HL-60 (cell line): ENCODE measurements at regions not wholly inside any gene's neighbourhood (a gene's known extent, or its start where the extent isn't known, plus 50 kb on each side); places are given as distances from the start of the nearest gene placed in this dataset.

Experiments used
- DNase-seq, 2 experiments: peaks; one replicate each; pipeline ENCODE4 v3.0.0-alpha.2; 2010 to 2020; ENCODE audit warnings: low read depth in 1 of 2, low spot score in 1 of 2
- H3K27ac ChIP-seq: fragments of 250-450 bp; sonication (Bioruptor Pico); replicated peaks from 2 replicates; pipeline ENCODE4 v1.5.1; 2020; ENCODE audit warnings: mild to moderate bottlenecking, moderate library complexity
- H3K27me3 ChIP-seq: fragments of 250-450 bp; sonication (Bioruptor Pico); 2 replicates; pipeline ENCODE4 v1.5.1; 2021; ENCODE audit warnings: mild to moderate bottlenecking, moderate library complexity; ENCODE audit not compliant: insufficient read depth, poor library complexity, severe bottlenecking
- H3K4me3 ChIP-seq: replicated peaks from 2 replicates; pipeline ENCODE4 v1.5.1; 2011; ENCODE audit warnings: mild to moderate bottlenecking, control low read depth, low read length; ENCODE audit not compliant: insufficient read depth
- GABPA ChIP-seq: IDR thresholded peaks from 2 replicates; pipeline ENCODE4 v1.6.1; 2012; ENCODE audit warnings: low read depth
- POLR2AphosphoS5 ChIP-seq: IDR thresholded peaks from 2 replicates; pipeline ENCODE4 v1.6.1; 2012; ENCODE audit warnings: low read depth
- REST ChIP-seq: IDR thresholded peaks from 2 replicates; pipeline ENCODE4 v1.6.1; 2012; ENCODE audit warnings: low read depth; ENCODE audit not compliant: insufficient replicate concordance
- SPI1 ChIP-seq: IDR thresholded peaks from 2 replicates; pipeline ENCODE4 v1.6.1; 2012; ENCODE audit warnings: low read depth, mild to moderate bottlenecking, borderline replicate concordance
- TF ChIP-seq, protein P1 (sequence below): IDR thresholded peaks from one replicate; pipeline ENCODE4 v1.5.1; 2011; ENCODE audit warnings: low read length, control low read depth, inconsistent platforms; ENCODE audit not compliant: insufficient read depth

- no peak overlapping the region for H3K4me3 ChIP-seq
- peaks cover 4% of the 10 kb centered on the region for H3K27me3 ChIP-seq
- no peak for DNase-seq
- no peak for TF ChIP-seq SPI1
- TF ChIP-seq POLR2AphosphoS5, result no peak
- no peak for TF ChIP-seq GABPA
- TF ChIP-seq, protein P1, sequence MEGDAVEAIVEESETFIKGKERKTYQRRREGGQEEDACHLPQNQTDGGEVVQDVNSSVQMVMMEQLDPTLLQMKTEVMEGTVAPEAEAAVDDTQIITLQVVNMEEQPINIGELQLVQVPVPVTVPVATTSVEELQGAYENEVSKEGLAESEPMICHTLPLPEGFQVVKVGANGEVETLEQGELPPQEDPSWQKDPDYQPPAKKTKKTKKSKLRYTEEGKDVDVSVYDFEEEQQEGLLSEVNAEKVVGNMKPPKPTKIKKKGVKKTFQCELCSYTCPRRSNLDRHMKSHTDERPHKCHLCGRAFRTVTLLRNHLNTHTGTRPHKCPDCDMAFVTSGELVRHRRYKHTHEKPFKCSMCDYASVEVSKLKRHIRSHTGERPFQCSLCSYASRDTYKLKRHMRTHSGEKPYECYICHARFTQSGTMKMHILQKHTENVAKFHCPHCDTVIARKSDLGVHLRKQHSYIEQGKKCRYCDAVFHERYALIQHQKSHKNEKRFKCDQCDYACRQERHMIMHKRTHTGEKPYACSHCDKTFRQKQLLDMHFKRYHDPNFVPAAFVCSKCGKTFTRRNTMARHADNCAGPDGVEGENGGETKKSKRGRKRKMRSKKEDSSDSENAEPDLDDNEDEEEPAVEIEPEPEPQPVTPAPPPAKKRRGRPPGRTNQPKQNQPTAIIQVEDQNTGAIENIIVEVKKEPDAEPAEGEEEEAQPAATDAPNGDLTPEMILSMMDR, result no peak
- no peak for TF ChIP-seq REST
- H3K27ac ChIP-seq, result no peak overlapping the region
These were observed 148.2 kb upstream of the WNT4 start for GRCh38 chr1:22291057-22291456.

DNA sequence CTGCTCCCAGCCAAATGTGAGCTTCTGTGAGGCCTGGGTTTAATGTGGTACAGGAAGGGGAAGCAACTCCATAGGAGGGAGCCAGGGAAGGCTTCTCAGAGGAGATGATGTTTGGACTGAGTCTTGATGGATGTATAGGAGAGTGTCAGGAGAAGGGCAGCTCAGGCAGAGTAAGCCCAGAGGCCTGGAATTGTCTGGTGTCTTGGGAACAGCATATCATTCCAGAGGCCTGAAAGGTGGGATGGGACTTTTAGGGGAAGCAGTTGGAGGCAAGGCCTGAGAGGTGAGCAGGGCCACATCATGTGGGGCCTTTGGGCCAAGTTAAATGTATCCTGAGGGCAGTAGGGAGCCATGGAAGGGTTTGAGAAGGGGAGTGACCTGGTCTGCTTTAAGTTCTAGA lies 148.6 kb upstream of the WNT4 start:
- peaks cover 4% of the 10 kb centered on the region for H3K27me3 ChIP-seq
- TF ChIP-seq REST, result no peak
- TF ChIP-seq, protein P1, result no peak
- TF ChIP-seq SPI1, result no peak
- no peak for TF ChIP-seq GABPA
- no peak for TF ChIP-seq POLR2AphosphoS5
- no peak overlapping the region for H3K4me3 ChIP-seq
- H3K27ac ChIP-seq, result no peak overlapping the region
- no peak for DNase-seq

GRCh38 chr1:22292011-22292788 lies 149.3 kb upstream of the WNT4 start:
- Histone ChIP-seq H3K27ac (no peak overlapping the region), H3K4me3 (no peak overlapping the region), H3K27me3 (peaks cover 7% of the 10 kb centered on the region)
- TF ChIP-seq SPI1 (no peak), GABPA (no peak)
- TF ChIP-seq, protein P1, result no peak
- DNase-seq, result no peak

- H3K27me3 ChIP-seq, result peaks cover 12% of the 10 kb centered on the region
- no peak for DNase-seq
- H3K27ac ChIP-seq, result no peak overlapping the region
- H3K4me3 ChIP-seq, result no peak overlapping the region
- TF ChIP-seq REST (no peak), POLR2AphosphoS5 (no peak), GABPA (no peak), SPI1 (no peak)
- TF ChIP-seq, protein P1, result no peak
These were observed 152.5 kb upstream of the WNT4 start for GRCh38 chr1:22295396-22295795.
